Fibroblast of gingiva (primary cell): ENCODE measurements at regions not wholly inside any gene's neighbourhood (a gene's known extent, or its start where the extent isn't known, plus 50 kb on each side); places are given as distances from the start of the nearest gene placed in this dataset.

Experiments used
- DNase-seq: peaks from one replicate; pipeline ENCODE4 v3.0.0-alpha.2; 2011; ENCODE audit warnings: low read depth

GRCh38 chr2:7887441-7887840 lies 794.4 kb upstream of the ID2 start:
- DNase-seq = peak; percentile 20

- no peak for DNase-seq
Measured at GRCh38 chr2:7888876-7889275, 793.0 kb upstream of the ID2 start.

DNA sequence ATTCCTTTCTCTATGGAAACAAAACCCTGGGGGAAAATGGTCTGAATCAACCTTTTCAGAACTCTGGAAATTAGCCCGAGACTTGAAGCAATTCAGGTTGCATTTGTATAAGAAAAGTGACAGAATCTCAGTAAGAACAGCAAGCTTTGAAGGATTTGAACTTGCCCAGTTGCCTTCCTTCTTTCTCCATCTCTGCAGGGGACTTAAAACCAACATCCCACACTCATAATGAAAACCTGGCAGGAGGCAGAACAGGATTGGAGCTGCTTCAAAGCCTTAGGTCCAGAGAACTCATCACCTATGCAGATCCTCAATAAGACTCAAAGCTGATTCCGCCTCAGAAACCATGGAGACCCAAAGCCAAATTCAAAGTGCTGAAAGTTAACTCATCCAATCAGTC lies 790.5 kb upstream of the ID2 start:
- no peak for DNase-seq

GRCh38 chr2:7895289-7895688 lies 786.6 kb upstream of the ID2 start:
- DNase-seq = no peak

GRCh38 chr2:7896940-7897487 lies 784.8 kb upstream of the ID2 start:
- DNase-seq = no peak

- DNase-seq = no peak
Measured at GRCh38 chr2:7899241-7899640, 782.6 kb upstream of the ID2 start.

- no peak for DNase-seq
Measured at GRCh38 chr2:7899923-7900322, 781.9 kb upstream of the ID2 start.

DNA sequence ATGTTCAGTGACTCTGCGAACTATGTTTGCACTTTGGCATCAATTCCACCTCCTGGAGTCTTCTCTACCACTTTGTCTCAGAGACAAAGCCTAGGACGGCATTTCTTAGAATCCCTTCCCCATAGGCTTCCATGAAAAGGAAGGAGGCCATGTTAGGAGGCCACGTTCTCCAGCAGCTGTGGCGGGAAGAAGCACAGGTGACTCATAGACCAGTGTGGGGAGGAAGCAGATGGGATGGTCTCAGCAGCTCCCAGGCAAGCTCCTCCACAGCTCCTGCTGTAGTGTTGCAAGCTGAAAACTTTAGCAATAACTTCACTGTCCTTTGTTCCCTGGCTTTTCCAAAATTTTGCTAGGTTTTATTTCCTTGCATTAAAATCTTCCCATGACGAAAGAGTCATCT lies 781.3 kb upstream of the ID2 start:
- no peak for DNase-seq

- no peak for DNase-seq
Measured at GRCh38 chr2:7902251-7902765, 779.5 kb upstream of the ID2 start.

DNA sequence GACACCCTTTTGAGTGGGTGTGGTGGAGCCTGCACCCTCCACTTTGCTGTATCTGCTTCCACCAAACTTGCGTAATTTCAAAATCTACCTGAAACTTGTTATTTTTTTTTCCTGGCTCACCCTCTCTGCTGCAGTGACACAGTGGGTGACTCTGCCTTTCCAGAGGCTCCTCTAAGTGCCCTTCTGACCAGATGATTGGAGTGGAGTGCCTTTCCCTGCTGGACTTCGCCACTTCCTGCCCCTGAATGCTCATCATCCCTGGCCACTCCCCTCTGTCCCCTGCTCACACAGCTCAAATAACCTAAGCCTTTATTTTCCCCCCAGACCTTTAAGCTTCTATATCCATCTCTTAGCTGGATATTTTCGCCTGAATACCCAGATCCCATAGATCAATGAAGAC lies 777.5 kb upstream of the ID2 start:
- DNase-seq = no peak

- DNase-seq = no peak
Measured at GRCh38 chr2:7905756-7906155, 776.1 kb upstream of the ID2 start.

- DNase-seq = no peak
Measured at GRCh38 chr2:7906431-7906830, 775.4 kb upstream of the ID2 start.

DNA sequence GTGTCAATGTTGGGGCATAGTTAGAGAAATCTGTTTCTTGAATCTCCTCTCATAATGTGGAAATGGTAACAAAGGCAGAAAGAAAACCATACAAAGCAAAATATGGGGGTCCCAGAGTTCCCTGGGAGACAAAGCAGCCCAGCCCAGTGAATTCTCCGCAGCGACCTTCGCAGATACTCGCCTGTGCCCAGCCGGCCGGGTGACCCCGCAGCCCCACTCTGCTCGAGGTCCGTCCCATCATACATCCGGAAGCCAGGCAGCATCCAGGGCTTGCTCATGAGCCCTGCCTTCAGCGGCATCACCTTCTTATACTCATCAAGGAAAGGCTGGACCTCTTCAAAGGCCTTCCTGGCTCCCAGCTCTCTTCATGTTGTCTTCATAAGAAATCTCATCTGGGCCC lies 774.8 kb upstream of the ID2 start:
- no peak for DNase-seq

- DNase-seq = no peak
Measured at GRCh38 chr2:7910752-7911151, 771.1 kb upstream of the ID2 start.

- DNase-seq = no peak
Measured at GRCh38 chr2:7911196-7911595, 770.7 kb upstream of the ID2 start.

- DNase-seq = no peak
Measured at GRCh38 chr2:7913974-7914373, 767.9 kb upstream of the ID2 start.

- no peak for DNase-seq
Measured at GRCh38 chr2:7915302-7916091, 766.4 kb upstream of the ID2 start.

DNA sequence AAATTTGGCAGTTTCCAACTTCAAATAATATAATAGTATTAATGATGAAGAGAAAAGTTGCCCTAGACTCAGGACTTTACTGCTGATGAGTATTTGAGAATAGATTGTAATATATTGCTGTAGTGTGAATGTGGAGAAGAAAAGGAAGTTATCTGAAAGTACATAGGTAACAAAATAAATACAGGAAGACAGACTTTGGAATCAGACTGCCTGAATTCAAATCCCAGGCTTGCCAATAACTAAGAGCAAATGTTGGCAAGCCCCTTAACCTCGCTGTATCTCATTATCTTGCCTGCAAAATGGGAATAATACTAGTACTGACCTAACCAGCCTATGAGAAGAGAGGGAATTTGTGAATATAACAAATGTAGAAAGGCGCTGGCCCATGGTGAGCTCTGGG lies 765.2 kb upstream of the ID2 start:
- no peak for DNase-seq

DNA sequence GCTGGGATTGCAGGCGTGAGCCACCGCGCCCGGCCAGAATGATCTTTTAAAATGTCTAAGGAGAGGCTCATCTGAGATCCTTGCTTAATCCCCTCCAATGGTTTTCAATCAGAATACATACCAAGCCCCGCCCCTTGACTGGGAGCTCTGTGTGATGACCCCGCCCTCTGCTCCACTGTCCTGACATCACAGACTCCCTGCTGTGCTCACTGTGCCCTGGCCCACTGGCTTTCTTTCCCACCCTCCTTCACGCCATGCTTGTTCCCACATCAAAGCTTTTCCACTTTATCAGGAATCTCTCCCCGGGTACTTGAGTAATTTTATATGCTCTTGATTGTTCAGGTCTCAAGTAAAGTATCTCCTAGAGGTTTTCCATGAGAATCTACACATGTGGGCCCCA lies 762.3 kb upstream of the ID2 start:
- no peak for DNase-seq

- no peak for DNase-seq
Measured at GRCh38 chr2:7924023-7924762, 757.7 kb upstream of the ID2 start.

- DNase-seq = no peak
Measured at GRCh38 chr2:7925506-7925905, 756.4 kb upstream of the ID2 start.

DNA sequence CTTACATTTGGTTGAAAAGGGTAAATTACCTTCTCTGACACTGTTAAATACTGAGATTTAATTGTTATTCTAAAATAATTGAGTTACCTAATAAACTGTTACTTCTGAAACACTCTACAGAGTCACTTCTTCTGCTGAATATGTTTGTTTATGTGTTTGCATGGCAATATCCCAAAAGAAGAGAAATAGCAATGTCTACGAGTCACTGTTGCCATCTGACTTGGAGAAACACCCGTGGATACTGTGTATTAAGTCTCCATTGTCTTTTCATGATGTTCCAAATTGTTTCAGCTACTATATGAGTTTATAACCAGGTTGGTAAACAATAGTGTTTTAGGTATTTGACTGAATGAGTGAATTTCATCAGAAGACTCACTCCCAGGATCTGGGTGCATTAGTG lies 754.2 kb upstream of the ID2 start:
- DNase-seq = no peak

GRCh38 chr2:7929281-7929680 lies 752.6 kb upstream of the ID2 start:
- no peak for DNase-seq
